RCC 7860 (cell line): ENCODE measurements at regions not wholly inside any gene's neighbourhood (a gene's known extent, or its start where the extent isn't known, plus 50 kb on each side); places are given as distances from the start of the nearest gene placed in this dataset.

ENCODE experiments used
- DNase-seq: peaks from one replicate; pipeline ENCODE4 v3.0.0-alpha.2; 2015; ENCODE audit warnings: low spot score
- FAIRE-seq: peaks from 2 replicates; lab custom pipeline; 2012; peaks lifted over from hg19 to GRCh38; lab: Jason Lieb, UNC

- DNase-seq (no peak), FAIRE-seq (no peak)
Measured at GRCh38 chr10:129342385-129342784, 124.7 kb upstream of the MGMT start.

GRCh38 chr10:129343141-129343540 lies 123.9 kb upstream of the MGMT start:
- FAIRE-seq (no peak), DNase-seq (no peak)

GRCh38 chr10:129344103-129344502 lies 122.9 kb upstream of the MGMT start:
- no peak for DNase-seq

GRCh38 chr10:129344731-129345355 lies 122.2 kb upstream of the MGMT start:
- DNase-seq = no peak
- FAIRE-seq = no peak

More at GRCh38 chr10:129344103-129344502, 122.9 kb upstream of the MGMT start:
- no peak for FAIRE-seq

GRCh38 chr10:129345763-129346162 lies 121.3 kb upstream of the MGMT start:
- DNase-seq (no peak), FAIRE-seq (no peak)

- no peak for DNase-seq
- no peak for FAIRE-seq
Measured at GRCh38 chr10:129350690-129351089, 116.4 kb upstream of the MGMT start.

- DNase-seq (no peak), FAIRE-seq (no peak)
Measured at GRCh38 chr10:129353101-129353500, 113.9 kb upstream of the MGMT start.

- no peak for FAIRE-seq
Measured at GRCh38 chr10:129360046-129360445, 107.0 kb upstream of the MGMT start.

GRCh38 chr10:129361676-129362376 lies 105.2 kb upstream of the MGMT start:
- DNase-seq = no peak

More at GRCh38 chr10:129360046-129360445, 107.0 kb upstream of the MGMT start:
- no peak for DNase-seq

GRCh38 chr10:129364949-129365348 lies 102.1 kb upstream of the MGMT start:
- no peak for FAIRE-seq
- no peak for DNase-seq

More at GRCh38 chr10:129361676-129362376, 105.2 kb upstream of the MGMT start:
- FAIRE-seq = no peak

- DNase-seq (no peak), FAIRE-seq (no peak)
Measured at GRCh38 chr10:129365767-129366402, 101.2 kb upstream of the MGMT start.

- DNase-seq = no peak
- no peak for FAIRE-seq
Measured at GRCh38 chr10:129366450-129366849, 100.6 kb upstream of the MGMT start.

- FAIRE-seq (no peak), DNase-seq (no peak)
Measured at GRCh38 chr10:129369566-129369965, 97.5 kb upstream of the MGMT start.

GRCh38 chr10:129371541-129371940 lies 95.5 kb upstream of the MGMT start:
- FAIRE-seq (no peak), DNase-seq (no peak)

- FAIRE-seq (no peak), DNase-seq (no peak)
Measured at GRCh38 chr10:129372172-129372571, 94.9 kb upstream of the MGMT start.

GRCh38 chr10:129373231-129373630 lies 93.8 kb upstream of the MGMT start:
- no peak for DNase-seq
- no peak for FAIRE-seq

GRCh38 chr10:129373718-129374117 lies 93.3 kb upstream of the MGMT start:
- DNase-seq (no peak), FAIRE-seq (no peak)

- FAIRE-seq (no peak), DNase-seq (no peak)
Measured at GRCh38 chr10:129375171-129375570, 91.9 kb upstream of the MGMT start.

GRCh38 chr10:129375912-129376311 lies 91.1 kb upstream of the MGMT start:
- no peak for DNase-seq
- FAIRE-seq = no peak

- FAIRE-seq = no peak
Measured at GRCh38 chr10:129380279-129380678, 86.8 kb upstream of the MGMT start.

GRCh38 chr10:129381741-129382140 lies 85.3 kb upstream of the MGMT start:
- no peak for FAIRE-seq
- DNase-seq = no peak

More at GRCh38 chr10:129380279-129380678, 86.8 kb upstream of the MGMT start:
- no peak for DNase-seq

- no peak for DNase-seq
Measured at GRCh38 chr10:129382401-129382800, 84.6 kb upstream of the MGMT start.

More at GRCh38 chr10:129382401-129382800, 84.6 kb upstream of the MGMT start:
- no peak for FAIRE-seq
